Mesodermal cell (in vitro differentiated cells): ENCODE measurements at regions not wholly inside any gene's neighbourhood (a gene's known extent, or its start where the extent isn't known, plus 50 kb on each side); places are given as distances from the start of the nearest gene placed in this dataset.
A peak's percentile ranks its signal among the peaks of the same experiment; 100 is the strongest.

ENCODE experiments used
- H3K27ac ChIP-seq: 2 replicates; pipeline ENCODE4 v1.7.0; 2013; ENCODE audit warnings: mild to moderate bottlenecking, low read depth, low read length, moderate library complexity; ENCODE audit not compliant: severe bottlenecking
- H3K36me3 ChIP-seq: 2 replicates; pipeline ENCODE4 v1.7.1; 2013; ENCODE audit warnings: mild to moderate bottlenecking, low read length, moderate library complexity; ENCODE audit not compliant: control insufficient read depth, insufficient read depth
- H3K4me1 ChIP-seq: one replicate; pipeline ENCODE4 v1.7.1; 2013; ENCODE audit warnings: mild to moderate bottlenecking, low read length; ENCODE audit not compliant: insufficient read depth, control insufficient read depth, poor library complexity, severe bottlenecking
- H3K4me3 ChIP-seq: 2 replicates; pipeline ENCODE4 v1.7.0; 2013; ENCODE audit warnings: low read length, control low read depth, mild to moderate bottlenecking; ENCODE audit not compliant: insufficient read depth, poor library complexity, severe bottlenecking; ENCODE audit errors: extremely low read depth
- H3K9me3 ChIP-seq: 2 replicates; pipeline ENCODE4 v1.7.1; 2013; ENCODE audit warnings: mild to moderate bottlenecking, low read length, moderate library complexity; ENCODE audit not compliant: control insufficient read depth
- WGBS, 2 experiments: methylation state at CpG; one replicate each; pipeline ENCODE4 v1.1.5; 2013; ENCODE audit warnings: missing lambda C conversion rate in 2 of 2; ENCODE audit not compliant: insufficient coverage in 2 of 2; 5-methylcytosine and 5-hydroxymethylcytosine counted together

DNA sequence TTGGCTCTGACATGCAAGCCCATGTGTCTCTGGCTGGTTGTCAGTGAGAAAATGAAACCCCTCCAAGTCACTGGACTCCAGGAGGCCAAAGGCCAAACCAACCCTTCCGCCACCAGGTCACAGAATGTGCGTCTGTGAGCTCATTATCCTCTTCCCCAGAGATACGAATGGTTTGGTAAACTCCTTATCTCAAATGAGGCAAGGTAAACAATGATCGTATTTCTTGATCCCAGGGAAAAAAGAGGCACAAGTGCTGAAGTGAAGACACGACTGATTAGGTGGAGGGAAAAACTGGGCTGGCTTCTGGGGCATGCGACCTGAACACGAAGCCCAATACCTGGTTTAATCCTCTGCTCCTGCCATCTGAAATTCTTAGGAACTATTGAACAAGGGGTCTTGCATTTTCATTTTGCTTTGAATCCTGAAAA lies 70.6 kb upstream of the ARID5B start:
- H3K36me3 ChIP-seq, result no peaks in the 10 kb centered on the region
- peaks cover 8% of the 10 kb centered on the region for H3K4me1 ChIP-seq
- WGBS, 2 experiments, result 91 to 95% methylated on average over 6 to 7 of the region's 7 CpGs
- H3K4me3 ChIP-seq, result no peak overlapping the region
- peaks cover 4% of the 10 kb centered on the region for H3K9me3 ChIP-seq
- no peak overlapping the region for H3K27ac ChIP-seq

GRCh38 chr10:61832866-61833481 lies 68.5 kb upstream of the ARID5B start:
- Histone ChIP-seq H3K27ac (no peak overlapping the region), H3K4me1 (peaks cover 22% of the 10 kb centered on the region), H3K36me3 (no peaks in the 10 kb centered on the region), H3K9me3 (peaks cover 4% of the 10 kb centered on the region), H3K4me3 (no peak overlapping the region)
- 93% methylated on average over 2 of the region's 3 CpGs; no CpG with 5 or more reads in 1 of the 2 experiments for WGBS, 2 experiments

GRCh38 chr10:61834519-61834918 lies 67.0 kb upstream of the ARID5B start:
- no peak overlapping the region for H3K27ac ChIP-seq
- peaks cover 27% of the 10 kb centered on the region for H3K4me1 ChIP-seq
- WGBS, 2 experiments, result 86% methylated on average over 1 of the region's 1 CpG; no CpG with 5 or more reads in 1 of the 2 experiments
- peaks cover 4% of the 10 kb centered on the region for H3K9me3 ChIP-seq
- H3K4me3 ChIP-seq, result no peak overlapping the region
- no peaks in the 10 kb centered on the region for H3K36me3 ChIP-seq

- Histone ChIP-seq H3K4me3 (no peak overlapping the region), H3K27ac (peak overlapping the region; percentile 86), H3K4me1 (peaks cover 27% of the 10 kb centered on the region), H3K9me3 (peaks cover 4% of the 10 kb centered on the region), H3K36me3 (no peaks in the 10 kb centered on the region)
- 20 to 63% methylated on average over 1 to 3 of the region's 8 CpGs for WGBS, 2 experiments
These were observed 66.2 kb upstream of the ARID5B start for GRCh38 chr10:61835069-61835945.

- H3K4me1 ChIP-seq, result peaks cover 23% of the 10 kb centered on the region
- H3K36me3 ChIP-seq, result no peaks in the 10 kb centered on the region
- H3K9me3 ChIP-seq, result peaks cover under 1% of the 10 kb centered on the region
- WGBS, 2 experiments, result 80 to 90% methylated on average over 1 to 3 of the region's 6 CpGs
- H3K27ac ChIP-seq, result peak overlapping the region; percentile 86
- no peak overlapping the region for H3K4me3 ChIP-seq
These were observed 65.3 kb upstream of the ARID5B start for GRCh38 chr10:61835946-61836887.

DNA sequence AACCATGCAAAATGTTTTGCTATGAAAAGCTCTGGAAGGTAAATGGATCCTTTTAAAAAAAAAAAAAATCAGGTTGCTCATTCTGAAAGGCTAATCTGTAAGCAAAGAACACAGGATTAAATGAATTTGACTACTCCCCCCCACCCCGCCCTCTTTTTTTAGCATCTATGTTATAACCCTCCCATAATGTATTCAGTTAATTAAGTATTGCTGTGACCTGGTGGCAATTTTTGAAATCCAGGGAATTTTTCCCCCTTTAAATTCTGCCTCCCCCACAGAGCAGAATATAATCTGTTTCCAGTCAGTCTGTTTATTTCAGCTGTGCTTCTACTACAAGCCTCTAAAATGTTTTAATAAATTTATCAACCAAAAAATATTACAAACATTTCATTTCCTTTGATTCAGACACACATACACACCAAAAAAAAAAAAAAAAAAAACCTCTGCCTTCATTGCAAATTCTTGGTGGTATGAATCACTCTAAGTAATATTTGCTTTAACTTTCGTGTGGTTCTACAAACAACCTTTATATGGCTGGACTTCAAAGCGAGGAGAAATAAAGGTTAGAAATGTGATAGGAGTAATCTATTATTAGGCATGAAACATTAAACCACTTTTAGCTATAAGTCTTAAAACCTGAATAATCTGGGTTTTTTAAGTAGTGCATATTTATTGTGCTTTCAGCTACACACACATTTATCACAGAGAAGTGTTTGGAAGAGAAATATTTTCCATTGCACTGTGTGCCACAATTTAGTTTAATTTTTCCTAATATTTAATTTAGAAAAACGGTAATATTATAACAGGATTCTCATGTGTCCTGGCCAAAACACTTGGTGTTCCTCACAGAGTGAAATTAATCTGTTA lies 64.4 kb upstream of the ARID5B start:
- Histone ChIP-seq H3K36me3 (no peaks in the 10 kb centered on the region), H3K9me3 (no peaks in the 10 kb centered on the region), H3K27ac (peak overlapping the region; percentile 86), H3K4me3 (no peak overlapping the region), H3K4me1 (peaks cover 30% of the 10 kb centered on the region)
- no CpG with 5 or more reads among the region's 4 CpGs for WGBS, 2 experiments

DNA sequence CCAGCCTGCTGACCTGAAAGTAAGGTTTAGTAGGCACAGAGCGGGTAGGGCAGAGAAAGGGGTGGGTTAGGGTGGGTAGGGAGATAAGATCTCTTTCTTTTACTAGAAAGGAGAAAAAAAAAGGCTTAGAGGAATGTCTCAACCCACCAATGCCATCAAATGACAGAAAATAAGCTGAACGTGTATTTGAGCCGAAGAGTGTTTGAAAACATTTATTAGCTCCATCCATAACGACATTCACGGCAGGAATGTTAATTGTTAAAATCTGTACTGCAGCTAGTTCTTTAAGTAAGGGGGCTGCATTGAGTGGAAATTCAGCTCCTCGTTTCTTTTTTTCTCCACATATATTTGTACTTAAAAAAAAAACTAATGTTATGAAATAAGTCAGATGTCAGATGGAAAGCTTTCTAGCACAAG lies 63.7 kb upstream of the ARID5B start:
- Histone ChIP-seq H3K4me3 (no peak overlapping the region), H3K9me3 (no peaks in the 10 kb centered on the region), H3K27ac (peak overlapping the region; percentile 86), H3K36me3 (no peaks in the 10 kb centered on the region), H3K4me1 (peaks cover 36% of the 10 kb centered on the region)
- no CpG with 5 or more reads among the region's 6 CpGs for WGBS, 2 experiments

DNA sequence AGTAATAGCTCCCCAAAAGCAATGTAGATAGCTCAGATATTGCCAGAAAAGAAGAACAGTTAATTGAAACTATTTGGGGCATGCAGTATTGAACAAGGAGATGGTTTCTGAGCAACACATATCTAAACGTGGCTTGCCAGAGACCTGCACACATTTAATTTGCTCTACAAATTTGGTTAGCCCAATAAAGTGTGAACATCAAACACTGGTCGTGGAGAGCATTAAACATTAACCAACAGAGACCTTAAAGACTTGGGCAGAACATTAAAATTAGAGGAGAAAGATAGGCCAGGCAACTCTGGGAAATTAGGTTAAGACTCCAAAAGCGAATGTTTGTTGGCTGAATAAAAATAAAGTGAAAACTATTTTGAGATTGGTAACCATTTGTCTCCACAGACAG lies 61.6 kb upstream of the ARID5B start:
- Histone ChIP-seq H3K4me3 (no peak overlapping the region), H3K4me1 (peaks cover 40% of the 10 kb centered on the region), H3K9me3 (no peaks in the 10 kb centered on the region), H3K27ac (no peak overlapping the region), H3K36me3 (no peaks in the 10 kb centered on the region)
- WGBS, 2 experiments, result 100% methylated on average over 1 of the region's 3 CpGs; no CpG with 5 or more reads in 1 of the 2 experiments

DNA sequence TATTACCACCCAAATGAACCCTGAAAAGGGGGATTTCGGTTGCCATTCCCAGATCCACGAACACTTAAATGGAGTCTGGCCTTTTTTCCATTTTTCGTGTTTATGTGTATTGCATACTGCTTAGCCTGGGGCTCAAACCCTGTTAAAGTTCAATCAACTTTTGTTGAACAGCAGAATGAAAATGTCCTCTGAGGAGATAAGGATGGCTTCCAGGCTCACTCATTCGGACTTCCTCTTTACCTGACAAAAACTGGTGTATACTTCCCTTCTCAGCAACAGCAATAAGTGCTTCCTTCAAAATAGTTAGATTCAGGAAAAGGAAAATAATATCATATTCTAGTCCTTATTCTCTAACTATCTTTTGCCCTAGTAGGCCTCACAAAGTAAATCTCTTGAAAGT lies 61.1 kb upstream of the ARID5B start:
- 90 to 97% methylated on average over 2 to 3 of the region's 4 CpGs for WGBS, 2 experiments
- H3K4me3 ChIP-seq, result no peak overlapping the region
- no peak overlapping the region for H3K27ac ChIP-seq
- peaks cover 40% of the 10 kb centered on the region for H3K4me1 ChIP-seq
- no peaks in the 10 kb centered on the region for H3K36me3 ChIP-seq
- H3K9me3 ChIP-seq, result no peaks in the 10 kb centered on the region
